Stimulated activated CD8-positive, alpha-beta memory T cell treated with anti-CD3 and anti-CD28 coated beads, Interleukin-7, amount 100 ng/mL, for 4 hours (primary cell): ENCODE measurements at regions not wholly inside any gene's neighbourhood (a gene's known extent, or its start where the extent isn't known, plus 50 kb on each side); places are given as distances from the start of the nearest gene placed in this dataset.

ENCODE experiments used
- DNase-seq, 2 donors: peaks; one replicate each; pipeline ENCODE4 v3.0.0-alpha.2; 2020; ENCODE audit warnings: low read depth in 2 of 2

GRCh38 chr9:693201-694091 is 148.1 kb upstream of the DMRT1 start:
- DNase-seq, result no peak

GRCh38 chr9:694092-694402 is 147.4 kb upstream of the DMRT1 start:
- DNase-seq, result no peak

GRCh38 chr9:694403-695154 is 146.9 kb upstream of the DMRT1 start:
- DNase-seq, result no peak

- no peak for DNase-seq
Measured at GRCh38 chr9:695252-695651, 146.2 kb upstream of the DMRT1 start.

DNA sequence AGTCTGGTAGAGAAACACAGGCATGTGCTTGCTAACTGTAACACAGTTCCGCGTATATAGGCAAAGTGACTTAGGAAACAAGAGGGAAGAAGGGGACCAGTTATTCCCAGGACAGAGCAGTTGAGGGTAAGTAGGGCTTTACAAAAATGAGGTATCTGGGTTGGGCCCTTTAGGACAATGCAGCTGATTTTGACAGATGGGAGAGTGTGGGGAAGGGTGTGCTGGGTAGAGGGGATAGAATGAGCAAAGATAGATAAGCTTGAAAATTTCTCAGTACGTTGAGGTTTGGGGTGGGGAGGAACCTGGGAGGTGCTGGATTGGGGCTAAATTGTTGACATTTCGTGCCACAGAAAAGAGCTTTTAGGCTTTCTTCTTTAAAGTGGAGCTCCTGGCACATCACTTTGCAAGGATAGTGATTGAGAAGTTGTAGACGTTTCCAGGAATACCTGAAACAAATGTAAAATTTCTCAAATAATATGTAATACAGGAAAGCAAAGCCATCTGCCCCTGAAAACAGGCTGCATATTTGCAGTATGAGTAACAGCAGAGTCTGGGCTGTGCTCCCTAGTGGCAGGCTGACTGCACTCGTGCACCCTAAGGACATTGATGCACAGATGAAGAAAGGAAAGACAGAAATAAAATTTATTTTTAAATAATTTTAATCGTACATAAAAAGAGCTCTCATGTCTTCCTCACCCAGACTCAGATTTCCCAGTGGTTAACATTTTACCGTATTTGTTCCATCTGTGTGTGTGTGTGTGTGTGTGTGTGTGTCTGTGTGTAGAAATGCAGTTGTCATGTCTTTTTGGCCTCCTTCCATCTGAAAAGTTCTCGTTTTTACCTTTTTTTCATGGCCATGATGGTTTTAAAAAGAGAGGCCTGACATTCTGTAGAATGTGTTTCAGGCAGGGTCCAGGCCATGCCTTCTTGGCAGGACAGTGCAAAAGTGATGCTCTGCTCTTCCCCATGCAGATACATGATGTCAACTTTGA is 144.9 kb upstream of the DMRT1 start:
- DNase-seq, result no peak

GRCh38 chr9:698276-698675 is 143.2 kb upstream of the DMRT1 start:
- no peak for DNase-seq

DNA sequence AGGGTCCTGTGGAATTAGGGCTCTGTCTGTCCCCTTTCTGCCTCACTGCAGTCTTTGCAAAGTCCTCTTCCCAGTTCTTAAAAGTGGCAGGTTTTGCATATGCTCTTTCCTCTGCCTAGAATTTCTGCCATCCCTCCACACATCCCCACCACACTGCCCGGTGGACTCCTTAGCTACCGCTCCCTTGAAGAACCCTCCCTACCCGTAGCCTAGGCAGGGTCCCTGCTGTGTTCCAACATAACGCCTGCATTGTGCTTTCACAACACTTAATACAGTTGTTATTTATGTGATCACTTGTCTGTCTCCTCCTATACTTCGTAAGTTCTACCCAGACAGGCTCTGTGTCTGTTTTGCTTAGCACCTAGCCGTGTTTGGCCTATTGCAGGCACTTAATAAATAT is 142.5 kb upstream of the DMRT1 start:
- DNase-seq, result no peak

- DNase-seq, result no peak
Measured at GRCh38 chr9:699396-699795, 142.1 kb upstream of the DMRT1 start.

GRCh38 chr9:700365-701282 is 140.9 kb upstream of the DMRT1 start:
- DNase-seq, result no peak

DNA sequence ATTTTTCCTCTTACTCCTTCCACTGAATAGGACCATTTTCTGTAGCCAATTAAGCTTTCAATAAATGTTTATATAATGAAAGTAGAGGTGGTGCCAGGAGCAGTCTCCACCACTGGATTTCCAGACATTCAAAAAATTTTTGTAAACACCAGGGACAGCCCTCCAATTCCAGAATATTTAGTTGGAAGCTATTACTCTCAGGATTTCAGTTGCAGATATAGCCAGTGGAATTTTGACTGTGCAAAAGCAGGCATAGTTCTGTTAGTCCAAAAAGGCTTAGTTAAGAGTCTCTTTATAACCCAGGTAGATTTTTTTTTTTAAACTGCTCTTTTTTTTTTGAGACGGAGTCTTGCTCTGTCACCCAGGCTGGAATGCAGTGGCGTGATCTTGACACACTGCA is 138.1 kb upstream of the DMRT1 start:
- no peak for DNase-seq

DNA sequence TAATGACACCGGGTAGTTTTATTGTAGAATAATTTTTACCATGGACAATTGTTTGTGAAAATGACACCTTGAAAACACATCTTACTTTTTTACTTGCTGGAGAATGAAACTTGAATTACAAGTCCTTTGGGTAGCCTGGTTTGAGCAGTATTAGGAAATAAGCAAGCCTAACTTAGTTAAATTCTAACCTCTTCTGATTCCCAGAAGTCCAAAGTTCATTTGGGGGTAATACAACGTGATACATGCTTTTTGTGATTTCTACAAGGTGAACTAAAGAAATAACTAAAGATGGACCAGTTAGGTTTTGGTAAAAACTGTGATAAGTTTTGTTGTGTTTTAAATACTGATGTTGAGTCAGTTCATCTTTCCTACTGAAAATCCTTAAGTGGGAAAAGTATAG is 135.4 kb upstream of the DMRT1 start:
- DNase-seq, result no peak

DNA sequence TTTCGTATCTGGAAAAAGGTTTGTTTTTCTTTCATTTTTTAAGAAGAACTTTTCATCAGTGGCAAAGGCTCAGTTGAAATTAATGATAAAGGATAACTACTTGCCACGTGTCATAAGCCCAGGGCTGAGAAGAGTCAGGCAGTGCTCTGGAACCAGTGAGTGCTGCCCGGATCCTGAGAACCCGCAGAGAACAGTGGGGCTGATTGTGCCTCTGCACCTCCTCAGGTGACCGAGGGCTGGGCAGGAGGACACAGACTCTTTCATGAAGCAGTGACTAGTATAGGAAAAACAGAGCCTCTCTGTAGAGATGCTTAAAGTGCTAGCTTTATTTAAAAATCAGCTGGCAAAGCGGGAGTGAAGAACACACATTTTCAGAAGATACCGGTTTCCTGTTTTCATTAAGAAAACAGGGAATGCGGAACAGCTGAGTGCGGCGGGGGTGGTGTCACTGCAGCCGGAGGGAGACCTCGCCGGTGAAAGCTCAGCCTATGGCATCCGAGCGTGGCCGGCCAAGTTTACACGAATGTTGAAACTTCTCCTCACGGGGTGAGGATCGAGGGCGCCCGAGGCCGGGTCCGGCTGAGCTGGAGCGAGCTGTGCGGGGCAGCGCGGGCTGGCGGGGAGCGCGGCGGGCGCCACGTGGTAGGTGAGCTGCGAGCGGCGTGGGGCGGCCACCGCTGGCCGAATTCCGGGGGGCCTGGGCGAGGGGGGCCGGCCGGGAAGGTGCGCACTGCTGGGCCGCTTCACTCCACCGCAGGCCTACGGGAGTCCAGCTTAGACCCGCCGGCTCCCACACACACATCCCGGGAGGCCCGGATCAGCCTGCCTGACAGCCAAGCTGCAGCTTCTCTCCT is 134.7 kb upstream of the DMRT1 start:
- DNase-seq, result peak in 1 of 2 donors; percentile 3

- no peak for DNase-seq
Measured at GRCh38 chr9:708182-708550, 133.3 kb upstream of the DMRT1 start.

DNA sequence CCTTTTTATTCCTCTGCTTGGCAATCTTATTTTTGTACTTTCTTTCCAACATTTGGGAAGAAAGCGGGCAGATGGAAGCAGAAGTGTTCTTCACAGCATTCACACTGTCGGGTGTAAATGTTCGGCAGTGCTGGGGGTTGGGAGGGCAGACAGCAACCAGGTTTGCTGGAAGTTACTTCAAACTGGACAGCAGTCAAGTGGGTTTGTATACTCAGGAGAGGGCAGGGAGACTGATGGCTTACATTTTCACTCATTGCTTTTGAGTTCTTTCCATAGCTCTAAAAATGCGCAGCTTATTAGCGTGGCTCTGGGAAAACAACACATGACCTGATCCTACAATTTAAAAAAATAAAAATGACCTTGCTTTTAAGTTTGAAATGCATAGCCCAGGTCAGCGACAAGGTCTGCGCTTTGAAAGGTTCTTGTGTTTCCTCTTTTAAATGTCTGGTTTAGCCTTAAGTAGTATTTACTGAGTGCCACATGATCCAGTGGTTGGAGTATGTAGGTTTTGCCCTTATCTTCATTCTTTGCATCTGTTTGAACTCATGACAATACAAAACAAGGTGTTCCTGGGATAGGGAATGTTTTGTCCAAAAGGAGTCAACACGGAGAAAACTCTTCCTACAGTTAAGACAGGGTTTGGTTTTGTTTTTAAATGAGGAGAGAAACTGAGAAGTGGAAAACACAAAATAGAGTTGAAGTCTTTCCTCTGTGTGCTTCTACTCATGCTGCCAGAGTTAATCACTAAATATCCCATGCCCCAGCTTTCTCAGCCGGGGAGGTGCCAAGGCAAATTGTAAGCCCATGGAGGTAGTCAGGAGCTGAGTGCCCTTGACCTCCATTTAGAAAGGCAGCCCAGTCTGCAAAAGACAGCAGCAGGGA is 132.7 kb upstream of the DMRT1 start:
- DNase-seq, result no peak

DNA sequence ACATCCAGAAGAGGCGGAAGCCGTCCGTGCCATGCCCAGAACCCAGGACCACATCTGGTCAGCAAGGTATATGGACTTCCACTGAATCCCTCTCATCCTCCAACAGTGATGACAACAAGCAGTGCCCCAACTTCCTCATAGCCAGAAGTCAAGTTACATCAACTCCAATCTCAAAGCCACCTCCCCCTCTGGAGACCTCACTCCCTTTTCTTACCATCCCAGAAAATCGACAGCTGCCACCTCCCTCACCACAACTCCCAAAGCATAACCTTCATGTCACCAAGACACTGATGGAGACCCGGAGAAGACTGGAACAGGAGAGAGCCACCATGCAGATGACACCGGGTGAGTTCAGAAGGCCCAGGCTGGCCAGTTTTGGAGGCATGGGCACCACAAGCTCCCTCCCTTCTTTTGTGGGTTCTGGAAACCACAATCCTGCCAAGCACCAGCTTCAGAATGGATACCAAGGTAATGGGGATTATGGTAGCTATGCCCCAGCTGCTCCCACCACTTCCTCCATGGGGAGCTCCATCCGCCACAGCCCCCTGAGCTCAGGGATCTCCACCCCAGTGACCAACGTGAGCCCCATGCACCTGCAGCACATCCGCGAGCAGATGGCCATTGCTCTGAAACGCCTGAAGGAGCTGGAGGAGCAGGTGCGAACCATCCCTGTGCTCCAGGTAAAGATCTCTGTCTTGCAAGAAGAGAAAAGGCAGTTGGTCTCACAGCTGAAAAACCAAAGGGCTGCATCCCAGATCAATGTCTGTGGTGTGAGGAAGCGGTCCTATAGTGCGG is 130.3 kb upstream of the DMRT1 start:
- DNase-seq, result no peak

DNA sequence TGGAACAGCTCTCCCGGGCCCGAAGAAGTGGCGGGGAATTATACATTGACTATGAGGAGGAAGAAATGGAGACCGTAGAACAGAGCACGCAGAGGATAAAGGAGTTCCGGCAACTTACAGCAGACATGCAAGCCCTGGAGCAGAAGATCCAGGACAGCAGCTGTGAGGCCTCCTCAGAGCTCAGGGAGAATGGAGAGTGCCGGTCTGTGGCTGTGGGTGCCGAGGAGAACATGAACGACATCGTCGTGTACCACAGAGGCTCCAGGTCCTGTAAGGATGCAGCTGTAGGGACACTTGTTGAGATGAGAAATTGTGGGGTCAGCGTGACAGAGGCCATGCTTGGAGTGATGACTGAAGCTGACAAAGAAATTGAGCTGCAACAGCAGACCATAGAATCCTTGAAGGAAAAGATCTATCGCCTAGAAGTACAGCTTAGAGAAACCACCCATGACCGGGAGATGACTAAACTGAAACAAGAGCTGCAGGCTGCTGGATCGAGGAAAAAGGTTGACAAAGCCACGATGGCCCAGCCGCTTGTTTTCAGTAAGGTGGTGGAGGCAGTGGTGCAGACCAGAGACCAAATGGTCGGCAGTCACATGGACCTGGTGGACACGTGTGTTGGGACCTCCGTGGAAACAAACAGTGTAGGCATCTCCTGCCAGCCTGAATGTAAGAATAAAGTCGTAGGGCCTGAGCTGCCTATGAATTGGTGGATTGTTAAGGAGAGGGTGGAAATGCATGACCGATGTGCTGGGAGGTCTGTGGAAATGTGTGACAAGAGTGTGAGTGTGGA is 129.5 kb upstream of the DMRT1 start:
- DNase-seq, result no peak

GRCh38 chr9:712643-713042 is 128.9 kb upstream of the DMRT1 start:
- DNase-seq, result no peak
